SIG-M5 treated with dmso at 0.1 percent for 504 hours (cell line): ENCODE measurements at regions not wholly inside any gene's neighbourhood (a gene's known extent, or its start where the extent isn't known, plus 50 kb on each side); places are given as distances from the start of the nearest gene placed in this dataset.
"Not testable (repeated sequence)": the region's sequence is repeated elsewhere in the genome, so short reads cannot be mapped to it uniquely, and the experiment has no call there.

Experiments used
- DNase-seq: peaks from one replicate; lab custom pipeline; 2025; ENCODE audit not compliant: unreplicated experiment; lab: John Stamatoyannopoulos, UW

- no peak for DNase-seq
Observed at GRCh38 chr6:26257272-26257671, 107.7 kb upstream of the BTN3A2 start.

- no peak for DNase-seq
Observed at GRCh38 chr6:26258212-26258977, 106.6 kb upstream of the BTN3A2 start.

GRCh38 chr6:26260110-26260637, 104.8 kb upstream of the BTN3A2 start:
- no peak for DNase-seq

GRCh38 chr6:26260725-26261490, 104.1 kb upstream of the BTN3A2 start:
- DNase-seq = peak; percentile 74

- DNase-seq = no peak
Observed at GRCh38 chr6:26264547-26264946, 100.5 kb upstream of the BTN3A2 start.

- no peak for DNase-seq
Observed at GRCh38 chr6:26267083-26267589, 97.9 kb upstream of the BTN3A2 start.

- DNase-seq = peak; percentile 63
Observed at GRCh38 chr6:26268659-26269402, 96.2 kb upstream of the BTN3A2 start.

GRCh38 chr6:26269531-26270485, 95.2 kb upstream of the BTN3A2 start:
- peak; percentile 61 for DNase-seq

- DNase-seq = peak; percentile 61
Observed at GRCh38 chr6:26270486-26270861, 94.5 kb upstream of the BTN3A2 start.

- peak; percentile 95 for DNase-seq
Observed at GRCh38 chr6:26270903-26271667, 93.9 kb upstream of the BTN3A2 start.

- DNase-seq = no peak
Observed at GRCh38 chr6:26271668-26272024, 93.4 kb upstream of the BTN3A2 start.

- no peak for DNase-seq
Observed at GRCh38 chr6:26272171-26272637, 92.8 kb upstream of the BTN3A2 start.

- peak; percentile 45 for DNase-seq
Observed at GRCh38 chr6:26273673-26274588, 91.1 kb upstream of the BTN3A2 start.

GRCh38 chr6:26275663-26276062, 89.3 kb upstream of the BTN3A2 start:
- no peak for DNase-seq

GRCh38 chr6:26276841-26277648, 88.0 kb upstream of the BTN3A2 start:
- DNase-seq = no peak

GRCh38 chr6:26278536-26278935, 86.5 kb upstream of the BTN3A2 start:
- DNase-seq = no peak

GRCh38 chr6:26279371-26279770, 85.6 kb upstream of the BTN3A2 start:
- DNase-seq = not testable (repeated sequence)
